Left lobe of liver (tissue), 2 donors: ENCODE measurements at regions not wholly inside any gene's neighbourhood (a gene's known extent, or its start where the extent isn't known, plus 50 kb on each side); places are given as distances from the start of the nearest gene placed in this dataset.

Experiments used
- ATAC-seq: fragments of 200-7000 bp; cut with Tn5 transposase; one replicate; pipeline ENCODE4 v1.9.1; 2020; ENCODE audit warnings: mild to moderate bottlenecking, moderate library complexity
- DNase-seq: peaks from one replicate; pipeline ENCODE4 v3.0.0-alpha.2; 2020; ENCODE audit warnings: low spot score
- donor health status: DM: no; HTN: no; CAD: no; lungs with moderate emphysema.
- donor health status: DM: no; HTN: yes; CAD: no.

- DNase-seq (no peak), ATAC-seq (no peak)
Measured at GRCh38 chr1:201653883-201654282, 115.0 kb downstream of the NAV1 start.

- DNase-seq = no peak
- no peak for ATAC-seq
Measured at GRCh38 chr1:201655243-201655642, 116.3 kb downstream of the NAV1 start.

- no peak for ATAC-seq
- no peak for DNase-seq
Measured at GRCh38 chr1:201655910-201656309, 117.0 kb downstream of the NAV1 start.

GRCh38 chr1:201656311-201657032 is 117.5 kb downstream of the NAV1 start:
- DNase-seq (no peak), ATAC-seq (no peak)

- no peak for DNase-seq
- no peak for ATAC-seq
Measured at GRCh38 chr1:201659572-201659971, 120.6 kb downstream of the NAV1 start.

- ATAC-seq (no peak), DNase-seq (no peak)
Measured at GRCh38 chr1:201660931-201661822, 122.2 kb downstream of the NAV1 start.

GRCh38 chr1:201661823-201662359 is 123.0 kb downstream of the NAV1 start:
- ATAC-seq (no peak), DNase-seq (no peak)

GRCh38 chr1:201662646-201663045 is 123.7 kb downstream of the NAV1 start:
- ATAC-seq (no peak), DNase-seq (no peak)

- DNase-seq = no peak
- no peak for ATAC-seq
Measured at GRCh38 chr1:201663491-201664113, 124.7 kb downstream of the NAV1 start.

GRCh38 chr1:201665036-201665435 is 126.1 kb downstream of the NAV1 start:
- DNase-seq (no peak), ATAC-seq (no peak)

- ATAC-seq (no peak), DNase-seq (no peak)
Measured at GRCh38 chr1:201666102-201666501, 127.2 kb downstream of the NAV1 start.

GRCh38 chr1:201666645-201667044 is 127.7 kb downstream of the NAV1 start:
- ATAC-seq = no peak
- DNase-seq = no peak

GRCh38 chr1:201667479-201667878 is 128.6 kb downstream of the NAV1 start:
- DNase-seq = no peak

GRCh38 chr1:201670517-201670916 is 131.6 kb downstream of the NAV1 start:
- DNase-seq (no peak), ATAC-seq (no peak)

More at GRCh38 chr1:201667479-201667878, 128.6 kb downstream of the NAV1 start:
- no peak for ATAC-seq

GRCh38 chr1:201672685-201673084 is 133.8 kb downstream of the NAV1 start:
- DNase-seq (no peak), ATAC-seq (no peak)

GRCh38 chr1:201673093-201673492 is 134.2 kb downstream of the NAV1 start:
- ATAC-seq (no peak), DNase-seq (no peak)

GRCh38 chr1:201673915-201674314 is 135.0 kb downstream of the NAV1 start:
- DNase-seq (no peak), ATAC-seq (no peak)

- peak; percentile 54 for ATAC-seq
- no peak for DNase-seq
Measured at GRCh38 chr1:201675143-201675542, 136.2 kb downstream of the NAV1 start.

- peak; percentile 52 for ATAC-seq
- no peak for DNase-seq
Measured at GRCh38 chr1:201676197-201676596, 137.3 kb downstream of the NAV1 start.

GRCh38 chr1:201676641-201677040 is 137.7 kb downstream of the NAV1 start:
- ATAC-seq = no peak
- DNase-seq = no peak
